ENCODE measurements at regions not wholly inside any gene's neighbourhood (a gene's known extent, or its start where the extent isn't known, plus 50 kb on each side); places are given as distances from the start of the nearest gene placed in this dataset.

DNA sequence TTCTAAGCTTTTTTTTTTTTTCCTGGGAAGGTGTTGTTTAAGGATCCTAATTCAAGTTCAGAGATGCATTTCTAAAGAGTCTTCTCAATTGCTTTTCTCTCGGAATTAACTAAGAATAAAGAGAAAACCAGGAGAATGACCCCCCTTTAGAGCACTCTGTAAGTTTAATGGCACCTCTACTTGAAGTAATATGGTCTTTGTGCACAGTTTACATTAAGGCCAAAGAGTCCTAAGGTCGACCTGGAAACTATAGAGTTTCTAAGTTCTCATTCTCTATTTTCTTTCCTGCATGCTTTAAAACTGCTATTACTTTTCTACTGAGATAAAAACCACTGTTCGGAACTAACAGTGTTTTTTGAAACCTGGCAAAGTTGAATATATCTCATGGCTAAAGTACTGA is 923.1 kb upstream of the CDH10 start:
- Mint-ChIP-seq H3K27ac (ENCODE audit: unreplicated experiment) (no peak overlapping the region), H3K9me3 (ENCODE audit: unreplicated experiment) (peaks cover 19% of the 10 kb centered on the region), H3K4me1 (ENCODE audit: unreplicated experiment) (no peaks in the 10 kb centered on the region), H3K36me3 (ENCODE audit: unreplicated experiment) (no peaks in the 10 kb centered on the region), H3K4me3 (ENCODE audit: unreplicated experiment) (no peak overlapping the region), H3K27me3 (ENCODE audit: unreplicated experiment) (no peaks in the 10 kb centered on the region)
- no peak for DNase-seq (ENCODE audit: extremely low spot score, unreplicated experiment)
- TF ChIP-seq CTCF (IDR thresholded peaks at IDR 0.05), result no peak

DNA sequence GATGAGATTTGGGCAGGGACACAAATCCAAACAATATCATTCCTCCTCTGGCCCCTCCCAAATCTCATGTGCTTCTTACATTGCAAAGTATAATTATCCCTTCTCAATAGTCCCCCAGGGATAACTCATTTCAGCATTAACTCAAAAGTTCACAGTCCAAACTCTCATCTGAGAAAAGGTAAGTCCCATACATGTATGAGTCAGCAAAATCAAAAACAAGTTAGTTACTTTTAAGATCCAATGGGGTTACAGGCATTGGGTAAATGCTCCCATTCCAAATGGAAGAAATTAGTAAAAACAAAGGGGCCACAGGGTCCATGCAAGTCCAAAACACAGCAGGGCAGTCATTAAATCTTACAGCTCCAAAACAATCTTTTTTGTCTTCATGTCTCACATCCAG is 917.9 kb upstream of the CDH10 start:
- TF ChIP-seq CTCF (IDR thresholded peaks at IDR 0.05), result no peak
- Mint-ChIP-seq H3K36me3 (ENCODE audit: unreplicated experiment) (no peaks in the 10 kb centered on the region), H3K27ac (ENCODE audit: unreplicated experiment) (no peak overlapping the region), H3K9me3 (ENCODE audit: unreplicated experiment) (peaks cover 14% of the 10 kb centered on the region), H3K4me1 (ENCODE audit: unreplicated experiment) (no peaks in the 10 kb centered on the region), H3K27me3 (ENCODE audit: unreplicated experiment) (no peaks in the 10 kb centered on the region), H3K4me3 (ENCODE audit: unreplicated experiment) (no peak overlapping the region)
- DNase-seq (ENCODE audit: extremely low spot score, unreplicated experiment), result no peak

DNA sequence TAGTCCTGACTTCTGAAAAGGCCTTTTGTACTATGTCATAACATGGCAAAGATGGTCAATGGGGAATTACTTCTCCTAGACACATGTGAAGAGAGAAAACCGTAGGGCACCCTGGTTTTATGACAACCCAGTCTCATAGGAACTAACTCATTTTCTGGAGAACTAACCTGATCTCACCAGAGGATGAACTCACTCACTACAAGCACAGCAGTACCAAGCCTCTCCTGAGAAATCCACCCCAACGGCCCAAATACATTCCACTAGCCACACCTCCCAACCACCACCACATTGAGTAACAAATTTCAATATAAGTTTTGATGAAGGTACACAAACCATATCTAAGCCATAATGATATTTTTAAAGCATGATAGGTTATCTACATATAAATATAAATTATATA is 909.3 kb upstream of the CDH10 start:
- H3K27ac Mint-ChIP-seq (ENCODE audit: unreplicated experiment), result no peak overlapping the region
- no peaks in the 10 kb centered on the region for H3K36me3 Mint-ChIP-seq (ENCODE audit: unreplicated experiment)
- no peak for DNase-seq (ENCODE audit: extremely low spot score, unreplicated experiment)
- no peaks in the 10 kb centered on the region for H3K9me3 Mint-ChIP-seq (ENCODE audit: unreplicated experiment)
- no peaks in the 10 kb centered on the region for H3K4me1 Mint-ChIP-seq (ENCODE audit: unreplicated experiment)
- TF ChIP-seq CTCF (IDR thresholded peaks at IDR 0.05), result no peak
- H3K4me3 Mint-ChIP-seq (ENCODE audit: unreplicated experiment), result no peak overlapping the region
- no peaks in the 10 kb centered on the region for H3K27me3 Mint-ChIP-seq (ENCODE audit: unreplicated experiment)

DNA sequence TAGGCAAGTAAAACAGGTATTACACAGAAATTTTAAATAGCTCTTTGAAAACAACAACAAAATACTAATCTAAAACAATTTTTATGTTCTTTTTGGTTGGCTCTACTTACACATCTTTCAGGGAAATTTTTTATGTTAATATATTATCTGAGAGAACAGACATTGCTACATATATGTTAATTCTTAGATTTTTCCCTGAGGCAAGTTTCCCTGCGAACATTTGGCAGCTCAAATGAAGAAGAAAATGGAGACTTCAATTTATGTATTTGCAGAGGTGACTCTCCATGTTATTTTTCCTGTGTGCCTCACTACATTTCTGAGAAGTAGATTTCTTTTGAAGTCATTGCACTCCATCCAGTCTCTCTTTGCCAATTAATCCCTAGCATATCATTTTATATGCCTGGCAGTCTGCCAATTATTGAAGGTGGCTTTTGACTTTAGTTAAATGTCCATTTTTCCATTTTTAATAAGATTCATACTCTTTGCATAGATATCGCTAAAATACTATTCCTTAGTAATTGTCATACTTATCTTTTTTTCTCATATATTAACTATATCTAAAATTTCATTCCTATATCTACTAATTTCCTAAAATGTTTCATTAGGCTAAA is 908.2 kb upstream of the CDH10 start:
- Mint-ChIP-seq H3K27me3 (ENCODE audit: unreplicated experiment) (no peaks in the 10 kb centered on the region), H3K4me3 (ENCODE audit: unreplicated experiment) (no peak overlapping the region), H3K9me3 (ENCODE audit: unreplicated experiment) (no peaks in the 10 kb centered on the region), H3K4me1 (ENCODE audit: unreplicated experiment) (no peaks in the 10 kb centered on the region), H3K27ac (ENCODE audit: unreplicated experiment) (no peak overlapping the region), H3K36me3 (ENCODE audit: unreplicated experiment) (no peaks in the 10 kb centered on the region)
- DNase-seq (ENCODE audit: extremely low spot score, unreplicated experiment), result no peak
- TF ChIP-seq CTCF (IDR thresholded peaks at IDR 0.05), result no peak

GRCh38 chr5:25550793-25551192 is 906.0 kb upstream of the CDH10 start:
- Mint-ChIP-seq H3K4me1 (ENCODE audit: unreplicated experiment) (no peaks in the 10 kb centered on the region), H3K4me3 (ENCODE audit: unreplicated experiment) (no peak overlapping the region), H3K27me3 (ENCODE audit: unreplicated experiment) (no peaks in the 10 kb centered on the region), H3K9me3 (ENCODE audit: unreplicated experiment) (no peaks in the 10 kb centered on the region), H3K27ac (ENCODE audit: unreplicated experiment) (no peak overlapping the region), H3K36me3 (ENCODE audit: unreplicated experiment) (no peaks in the 10 kb centered on the region)
- no peak for TF ChIP-seq CTCF (IDR thresholded peaks at IDR 0.05)
- no peak for DNase-seq (ENCODE audit: extremely low spot score, unreplicated experiment)

Measured in osteocyte (in vitro differentiated cells).